ENCODE measurements at regions not wholly inside any gene's neighbourhood (a gene's known extent, or its start where the extent isn't known, plus 50 kb on each side); places are given as distances from the start of the nearest gene placed in this dataset.

DNA sequence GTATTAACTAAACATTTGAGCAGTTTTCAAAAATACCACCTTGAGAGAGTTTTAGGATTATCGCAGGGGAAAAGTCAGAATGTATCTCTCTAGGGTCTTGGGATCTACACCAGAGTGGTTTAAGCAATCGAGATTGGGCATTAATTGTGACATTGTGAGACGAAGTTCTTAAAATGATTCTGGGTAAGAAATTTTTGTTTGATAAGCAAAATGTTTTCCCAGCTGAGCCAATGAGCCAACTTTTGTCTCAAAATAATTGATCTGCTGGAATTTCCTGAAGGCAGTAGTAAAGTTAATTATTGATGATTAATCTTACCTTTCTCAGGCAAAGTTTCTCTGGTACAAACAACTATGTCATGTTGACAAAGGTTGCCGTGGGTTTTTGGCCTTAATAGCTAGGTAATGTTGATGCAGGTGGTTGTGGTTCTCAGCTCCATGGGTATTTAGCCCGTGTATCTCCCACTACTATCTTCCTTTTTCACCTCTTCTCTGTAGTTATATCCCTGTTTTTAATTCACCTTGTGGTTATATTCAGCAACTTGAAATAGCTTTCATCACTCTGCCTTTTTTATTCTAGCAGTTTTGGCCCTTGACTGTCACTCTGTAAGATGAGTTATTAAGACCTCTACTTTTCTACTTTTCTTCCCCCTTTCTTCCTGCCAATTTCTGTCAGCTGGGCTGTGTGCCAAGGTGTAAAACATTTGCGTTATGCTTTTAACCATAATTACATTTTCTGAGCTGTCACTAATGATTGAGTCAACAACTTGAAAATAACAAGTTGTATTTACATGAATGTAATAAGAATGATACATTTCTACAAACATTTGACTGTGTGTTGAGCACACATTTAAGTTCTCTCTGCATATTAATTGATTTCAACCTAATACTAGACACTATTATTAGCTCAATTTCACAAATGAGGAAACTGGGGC is 368.3 kb upstream of the BTBD3 start:
- DNase-seq = no peak

DNA sequence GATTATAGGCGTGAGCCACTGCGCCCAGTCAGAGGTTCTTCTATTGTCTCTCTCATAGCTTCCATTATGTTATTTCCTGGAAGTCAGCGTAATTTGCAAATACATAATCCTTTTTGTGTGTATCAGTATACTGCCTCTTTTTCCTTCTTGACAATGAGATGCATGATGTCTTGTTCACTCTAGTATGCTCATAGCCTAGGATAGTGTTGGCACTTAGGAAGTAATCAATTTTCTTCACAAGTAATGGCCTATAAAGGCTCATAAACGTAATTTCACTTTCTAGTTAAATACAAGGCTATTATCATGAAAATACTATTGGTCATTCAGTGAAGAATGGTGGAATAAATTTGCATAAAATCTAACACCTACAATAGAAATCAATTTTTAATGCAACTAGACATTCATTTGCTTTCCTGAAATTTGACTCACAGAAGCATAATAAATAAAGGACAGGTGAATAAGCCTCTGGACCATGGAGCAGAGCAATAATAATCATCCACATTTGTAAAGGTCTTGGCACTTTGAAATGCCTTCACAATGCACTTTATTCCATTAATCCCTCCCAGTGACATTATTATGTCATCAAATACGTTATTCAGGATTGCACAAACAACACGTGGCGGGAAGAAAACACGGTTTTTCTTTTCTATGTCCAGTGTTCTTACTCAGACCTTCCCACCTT is 366.9 kb upstream of the BTBD3 start:
- DNase-seq = no peak

DNA sequence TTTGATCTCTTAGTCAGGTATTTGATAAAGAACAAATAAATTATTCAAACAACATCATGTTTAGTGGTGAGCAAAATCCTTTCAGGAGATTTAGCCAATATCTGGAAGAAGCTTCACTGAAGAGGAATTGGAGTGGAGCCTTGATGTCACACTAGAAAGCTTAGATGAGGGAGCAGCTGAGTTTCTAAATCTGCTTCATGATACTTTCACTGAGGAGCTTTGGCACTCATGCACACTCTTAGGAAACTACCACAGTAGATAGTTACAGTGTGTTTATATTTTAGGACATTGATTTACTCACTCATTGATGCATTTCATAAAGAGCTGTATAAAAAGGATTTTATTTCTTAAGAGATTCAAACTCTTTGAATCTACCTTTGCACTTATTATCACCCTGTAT is 366.2 kb upstream of the BTBD3 start:
- no peak for DNase-seq

DNA sequence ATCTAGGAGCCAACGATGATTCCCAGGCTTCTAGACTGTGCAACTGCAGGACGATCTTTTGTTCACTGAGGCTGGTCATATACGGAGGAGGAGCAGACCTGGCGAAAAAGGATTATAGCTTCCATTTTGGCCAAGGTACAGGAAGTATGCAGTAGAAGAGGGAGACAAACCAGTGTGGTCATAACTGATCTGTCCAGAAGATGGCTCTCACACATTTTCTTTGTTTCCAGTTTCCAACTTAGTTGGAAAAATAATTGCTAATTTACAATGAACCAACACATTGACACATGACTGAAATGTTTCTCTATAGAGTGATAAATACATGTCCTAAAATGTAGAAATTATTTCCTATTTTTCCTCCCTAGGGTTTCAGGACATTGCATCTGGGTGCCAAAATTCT is 364.1 kb upstream of the BTBD3 start:
- DNase-seq = peak; percentile 15

DNA sequence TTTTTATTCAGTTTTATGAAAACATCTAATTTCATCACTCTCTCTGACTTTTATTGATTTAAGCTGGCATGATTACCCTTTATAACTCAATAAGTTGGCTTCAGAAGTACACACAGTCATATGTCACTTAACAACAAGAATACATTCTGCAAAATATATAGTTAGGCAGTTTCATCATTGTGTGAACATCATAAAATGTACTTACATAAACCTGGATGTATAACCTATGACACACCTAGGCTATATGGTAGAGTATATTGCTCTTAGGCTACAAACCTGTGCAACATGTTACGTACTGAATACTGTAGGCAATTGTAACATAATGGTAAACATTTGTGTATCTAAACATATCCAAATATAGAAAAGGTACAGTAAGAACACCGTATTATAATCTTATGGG is 362.2 kb upstream of the BTBD3 start:
- DNase-seq = no peak

DNA sequence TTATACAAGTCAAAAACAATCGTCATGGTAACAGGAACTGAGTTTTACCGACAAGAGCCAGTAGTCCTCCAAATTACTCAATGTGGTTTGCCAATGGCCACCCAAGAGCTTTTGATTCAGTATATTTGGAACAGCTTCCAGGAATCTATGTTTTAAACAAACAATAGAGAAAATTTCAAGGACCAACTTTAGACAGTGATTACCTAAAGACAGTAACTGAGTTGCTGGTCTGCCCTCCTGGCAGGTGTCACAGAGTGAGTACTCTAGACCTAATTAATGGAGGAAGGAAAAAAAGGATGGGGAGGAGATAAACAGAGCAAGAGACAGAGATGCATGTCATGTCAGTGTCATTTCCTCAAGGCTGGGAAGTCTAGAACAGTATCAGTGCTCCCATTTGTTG is 361.3 kb upstream of the BTBD3 start:
- DNase-seq = no peak

DNA sequence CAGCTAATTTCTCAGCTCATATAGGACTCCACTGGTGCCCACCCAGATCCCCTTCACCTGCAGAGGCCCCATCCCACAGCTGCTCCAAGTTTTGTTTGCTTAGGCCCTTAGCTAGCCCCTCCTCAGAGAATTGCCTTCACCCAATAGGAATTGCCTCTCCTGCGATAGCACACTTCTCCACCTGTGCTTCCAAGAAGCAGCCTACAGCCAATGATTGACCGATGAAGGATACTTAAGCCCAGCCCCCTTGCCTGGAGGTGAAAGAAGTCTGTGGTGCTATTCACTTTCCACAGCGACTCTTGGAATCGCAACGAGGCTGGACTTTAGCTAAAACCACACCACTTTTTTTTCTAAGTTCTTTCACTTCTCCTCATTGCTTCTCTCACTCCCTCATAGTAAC is 353.2 kb upstream of the BTBD3 start:
- no peak for DNase-seq

DNA sequence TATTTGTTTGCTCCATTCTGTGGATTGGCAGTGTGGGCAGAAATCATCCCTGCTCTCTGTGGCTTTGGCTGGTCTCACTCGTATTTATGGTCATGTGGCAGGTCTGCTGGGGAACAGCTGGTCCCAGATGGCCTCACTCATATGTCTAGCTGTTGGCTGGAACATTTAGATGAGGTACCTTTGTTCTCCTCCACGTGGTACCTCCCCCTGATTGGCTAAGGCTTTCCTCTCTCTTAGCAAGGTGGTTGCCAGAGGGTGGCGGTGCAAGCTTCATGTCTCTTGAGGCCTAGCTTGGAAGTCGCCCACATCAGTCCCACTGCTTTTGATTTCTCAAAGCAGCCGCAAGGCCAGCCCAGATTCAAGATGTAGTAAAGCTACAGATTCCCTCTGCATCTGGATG is 348.5 kb upstream of the BTBD3 start:
- no peak for DNase-seq

DNA sequence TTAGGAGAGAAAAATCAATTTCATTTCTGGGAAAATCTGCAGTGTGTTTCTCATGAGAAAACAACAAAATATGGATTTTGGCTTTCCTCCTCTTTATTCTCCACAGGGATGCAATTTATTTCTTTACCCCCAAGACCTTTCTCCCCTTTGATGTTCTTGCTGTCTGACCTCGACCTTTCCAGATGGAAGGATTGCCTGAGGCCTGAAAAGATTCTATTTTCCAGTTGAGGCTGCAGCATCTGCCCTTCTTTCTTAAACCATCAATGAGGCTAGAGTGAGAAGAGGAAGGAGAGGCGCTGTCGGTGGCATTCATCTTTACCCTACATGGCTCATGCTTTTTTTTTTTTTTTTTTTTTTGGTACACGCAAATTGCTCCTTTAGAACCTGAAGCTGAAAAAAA is 344.2 kb upstream of the BTBD3 start:
- no peak for DNase-seq

DNA sequence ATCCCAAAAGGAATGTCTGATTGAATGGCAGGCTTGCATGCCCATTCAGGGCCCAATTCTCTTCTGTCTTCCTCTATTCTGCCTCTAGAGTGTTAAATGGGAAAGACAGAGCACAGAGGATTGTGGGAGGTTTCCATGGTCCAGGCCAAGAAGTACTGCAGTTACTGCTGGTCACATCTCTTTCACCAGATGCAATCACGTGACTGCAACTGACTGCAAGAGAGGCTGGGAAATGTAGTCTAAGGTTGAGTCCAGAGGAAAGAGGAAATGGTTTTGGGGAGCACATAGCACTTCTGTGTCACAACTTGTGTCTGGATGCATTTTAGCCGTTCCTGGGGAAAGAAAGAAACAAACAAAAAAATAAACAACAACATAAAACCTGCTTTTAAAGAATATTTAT is 336.4 kb upstream of the BTBD3 start:
- no peak for DNase-seq

DNA sequence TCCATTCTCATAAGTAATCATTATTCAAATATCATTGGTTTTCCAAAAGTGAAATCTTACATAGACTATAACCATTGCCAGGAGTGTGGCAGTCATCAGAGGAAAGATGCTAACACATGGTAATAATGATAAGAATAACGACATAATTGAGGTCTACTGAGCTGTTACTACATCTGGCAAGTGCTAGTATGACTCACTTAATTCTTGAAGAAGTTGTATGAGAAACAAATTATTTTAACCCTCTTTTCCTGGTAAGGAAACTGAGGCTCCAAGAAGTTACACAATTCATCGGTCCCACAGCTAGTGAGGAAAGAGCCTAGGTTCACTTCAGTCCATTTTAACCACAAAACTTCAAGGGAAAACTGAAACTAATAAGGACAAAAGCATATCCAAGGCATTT is 335.6 kb upstream of the BTBD3 start:
- peak; percentile 38 for DNase-seq

DNA sequence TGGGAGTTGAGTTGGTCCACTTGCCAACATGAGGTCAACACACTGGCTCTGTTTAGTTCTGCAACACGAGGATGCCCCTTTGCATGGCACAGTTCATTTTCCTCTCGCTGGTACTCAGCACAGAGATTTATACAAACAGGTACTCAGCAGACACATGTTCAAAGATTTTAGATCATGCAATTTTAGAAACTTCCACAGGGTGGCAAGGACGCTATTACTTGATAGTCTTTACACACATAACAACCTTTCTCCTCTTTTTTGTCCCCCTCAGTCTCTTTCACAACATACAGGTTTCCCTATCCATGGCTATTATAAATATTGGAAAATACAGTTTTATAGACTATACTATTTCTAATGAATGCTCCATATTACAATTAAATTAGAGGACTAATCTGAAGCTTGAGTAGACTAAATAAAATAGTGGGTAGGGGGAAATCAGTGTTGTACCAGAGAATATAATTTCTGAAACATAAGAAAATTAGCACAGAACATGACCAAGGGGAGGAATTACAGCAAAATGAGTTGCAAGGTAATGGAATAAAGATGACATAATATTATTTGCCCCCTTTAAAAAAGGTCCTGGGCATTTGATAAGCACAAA is 331.8 kb upstream of the BTBD3 start:
- DNase-seq = peak; percentile 23

DNA sequence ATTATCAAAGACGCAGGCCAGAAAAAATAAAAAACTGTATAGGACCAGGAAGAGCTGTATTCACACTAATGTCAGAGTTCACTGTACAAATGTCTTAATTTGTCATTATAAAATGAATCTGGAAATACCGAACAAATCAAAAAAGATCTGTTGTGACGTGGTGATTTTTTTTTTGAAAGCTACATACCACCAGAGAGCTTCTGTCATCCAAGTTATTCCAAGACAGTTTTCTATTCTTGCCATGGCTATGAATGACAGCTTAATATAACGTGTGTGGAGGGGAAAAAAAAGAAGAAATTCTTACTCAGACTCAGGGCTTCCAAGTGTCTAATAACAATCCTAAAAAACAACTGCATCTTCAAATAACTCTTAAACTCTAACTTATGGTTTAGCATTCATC is 328.8 kb upstream of the BTBD3 start:
- DNase-seq = no peak

DNA sequence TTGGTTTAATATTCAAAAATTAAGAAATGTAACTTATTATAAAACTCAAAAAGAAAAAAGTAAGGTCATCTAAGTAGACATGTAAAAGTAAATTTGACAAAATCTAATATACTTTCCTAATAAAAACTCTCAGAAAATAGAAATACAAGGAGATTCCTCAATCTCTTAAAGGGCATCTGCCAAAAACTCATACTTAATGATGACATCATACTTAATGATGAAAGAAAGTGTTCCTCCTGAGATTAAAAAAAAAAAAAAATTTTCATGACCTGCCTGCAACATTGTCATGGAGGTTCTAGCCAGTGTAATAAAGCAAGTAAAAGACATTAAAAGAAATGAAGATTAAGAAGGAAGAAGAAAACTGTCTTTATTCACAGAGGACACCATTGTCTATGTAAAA is 325.7 kb upstream of the BTBD3 start:
- DNase-seq = no peak

DNA sequence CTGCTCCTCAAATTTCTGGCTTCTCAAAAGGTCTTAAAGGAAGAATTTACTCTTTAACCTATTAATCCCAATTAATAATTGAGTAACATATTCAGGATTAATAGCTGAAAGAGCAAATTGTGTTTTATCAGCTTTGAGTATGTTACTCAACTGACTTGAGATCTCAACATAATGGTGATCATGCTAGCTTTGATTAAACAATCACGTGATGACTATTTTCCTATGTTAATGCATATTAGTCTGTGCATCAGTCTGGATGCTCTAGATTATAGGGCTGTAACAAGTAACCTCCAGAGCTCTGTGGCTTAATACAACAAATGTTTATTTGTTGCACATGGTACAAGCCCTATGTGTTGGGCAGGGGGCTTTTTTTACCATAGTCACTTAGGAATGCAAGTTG is 313.4 kb upstream of the BTBD3 start:
- no peak for DNase-seq

DNA sequence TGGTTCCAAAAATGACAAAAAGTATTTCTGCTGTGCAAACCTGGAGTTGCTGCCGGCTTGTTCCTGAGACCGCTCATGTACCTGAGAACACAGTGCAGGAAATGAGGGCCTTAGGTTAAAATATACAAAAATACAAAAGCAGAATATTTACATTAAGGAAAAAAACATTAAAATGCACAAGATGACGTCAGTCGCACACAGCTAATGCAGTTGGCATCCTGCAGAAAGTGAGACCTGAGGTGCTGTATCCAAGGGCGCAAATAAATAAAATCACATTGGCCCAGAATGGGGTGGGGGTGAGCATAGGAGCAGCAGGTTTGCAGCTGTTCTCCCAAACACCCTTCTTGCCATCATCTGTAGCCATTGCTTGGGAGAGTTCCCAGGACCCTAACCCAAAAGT is 310.6 kb upstream of the BTBD3 start:
- no peak for DNase-seq

DNA sequence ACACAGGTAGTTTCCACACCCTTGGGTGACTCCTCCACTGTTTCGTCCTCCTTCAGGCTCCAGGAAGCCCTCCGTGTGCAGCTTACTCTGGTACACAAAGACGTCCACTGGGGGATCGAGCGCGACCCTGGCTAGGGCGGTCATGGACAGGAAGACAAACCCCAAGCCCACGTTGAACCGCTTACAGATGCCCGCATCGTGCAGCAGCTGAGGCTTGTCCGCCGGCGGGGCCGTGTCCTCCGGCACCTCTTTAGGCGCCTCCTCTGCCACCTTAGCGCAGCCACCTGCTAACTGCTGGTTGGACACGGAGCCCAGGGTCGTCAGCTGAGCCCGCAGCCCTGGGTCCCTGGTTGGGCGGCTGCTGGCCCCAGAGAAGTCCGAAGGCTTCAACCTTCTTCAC is 309.0 kb upstream of the BTBD3 start:
- DNase-seq = no peak

DNA sequence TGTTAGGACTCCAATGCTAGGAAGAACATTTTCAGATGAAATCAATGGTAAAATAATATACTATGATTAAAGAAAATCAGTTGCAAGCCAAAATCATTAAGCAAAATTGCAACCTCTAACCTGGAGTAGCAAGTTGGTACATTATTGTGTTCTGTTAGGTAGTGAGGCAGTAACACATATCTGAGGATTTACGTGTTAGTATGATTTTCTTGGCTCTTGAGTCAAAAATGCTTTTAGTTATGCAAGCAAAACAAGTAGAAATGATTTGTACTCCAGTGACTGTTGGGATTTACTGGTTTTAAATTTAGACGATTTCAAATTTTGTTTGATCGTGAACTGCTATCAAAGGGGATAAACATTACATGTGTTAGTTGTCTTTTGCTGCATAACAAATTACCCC is 293.0 kb upstream of the BTBD3 start:
- no peak for DNase-seq

DNA sequence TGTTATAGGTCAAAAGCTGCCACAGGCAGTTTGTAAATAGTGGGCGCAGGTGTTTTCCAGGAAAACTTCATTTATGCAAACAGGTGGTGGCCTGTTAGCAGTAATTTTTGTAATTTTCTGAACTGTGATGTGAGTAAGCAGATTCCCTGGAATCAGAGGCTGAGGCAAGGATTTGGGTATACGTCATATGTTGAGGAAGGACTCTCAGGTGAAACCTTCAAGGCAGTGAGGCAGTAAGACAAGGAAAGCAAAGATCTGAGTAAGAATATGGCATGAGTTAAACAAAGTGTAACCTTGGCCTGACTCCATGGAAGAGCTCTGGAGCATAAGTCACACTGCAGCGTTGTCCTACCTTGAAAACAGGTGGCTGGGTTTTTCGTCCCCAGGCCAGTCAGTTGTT is 291.1 kb upstream of the BTBD3 start:
- no peak for DNase-seq

DNA sequence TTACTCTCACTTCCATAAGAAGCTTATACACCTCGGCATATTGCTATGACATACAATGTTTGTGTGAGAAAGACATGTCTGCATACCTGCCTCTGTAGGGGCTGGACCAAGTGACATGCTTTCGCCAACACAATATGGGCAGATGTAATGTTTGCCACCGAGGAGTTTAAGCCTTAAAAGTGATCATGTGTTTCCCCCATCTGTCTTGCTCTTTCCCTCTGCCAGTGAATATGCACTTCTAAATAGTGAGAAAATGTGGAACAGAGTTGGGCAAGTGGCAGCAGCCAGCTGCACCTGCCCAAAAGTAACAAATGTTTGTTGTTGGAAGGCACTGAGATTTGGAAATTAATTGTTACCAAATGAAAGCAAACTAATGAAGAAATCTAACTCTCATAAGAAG is 274.8 kb upstream of the BTBD3 start:
- DNase-seq = no peak

DNA sequence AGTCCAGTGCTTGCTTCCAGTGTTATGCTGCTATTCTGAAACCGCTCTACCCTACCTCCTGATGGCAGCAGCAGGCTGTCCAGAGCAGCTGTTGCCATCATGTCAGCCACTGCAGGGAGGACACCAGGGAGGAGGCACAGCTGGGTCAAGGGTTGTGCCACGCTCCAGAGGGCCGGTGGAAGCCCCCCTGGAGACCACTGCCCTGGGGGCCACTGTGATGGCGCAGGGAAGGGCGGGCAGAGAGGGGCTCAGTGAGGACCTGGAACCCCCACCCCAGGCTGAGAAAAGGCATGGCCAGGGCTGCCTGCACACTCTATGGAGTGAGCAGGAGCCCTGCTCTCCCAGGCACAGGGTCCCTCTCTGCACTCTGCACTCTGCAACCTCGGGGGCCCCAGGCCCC is 271.3 kb upstream of the BTBD3 start:
- DNase-seq = no peak

DNA sequence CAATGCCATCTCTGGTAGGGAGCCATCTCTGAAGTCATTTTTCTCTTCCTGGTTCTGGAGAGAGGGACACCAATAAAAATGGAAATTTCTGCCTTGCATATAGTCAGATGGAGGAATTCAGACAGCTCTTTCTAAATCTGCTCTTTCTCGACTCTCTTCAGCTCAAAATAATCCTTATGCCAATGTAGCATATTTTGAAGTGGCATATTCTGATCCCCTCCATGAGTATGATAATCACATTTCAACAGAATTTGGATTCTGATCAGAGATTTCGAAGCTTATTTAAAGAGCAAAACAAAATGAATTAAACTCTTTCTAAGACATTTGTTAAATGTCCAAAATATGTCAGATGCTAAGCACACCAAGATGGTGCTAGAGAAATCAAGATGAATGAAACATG is 267.1 kb upstream of the BTBD3 start:
- DNase-seq = no peak

DNA sequence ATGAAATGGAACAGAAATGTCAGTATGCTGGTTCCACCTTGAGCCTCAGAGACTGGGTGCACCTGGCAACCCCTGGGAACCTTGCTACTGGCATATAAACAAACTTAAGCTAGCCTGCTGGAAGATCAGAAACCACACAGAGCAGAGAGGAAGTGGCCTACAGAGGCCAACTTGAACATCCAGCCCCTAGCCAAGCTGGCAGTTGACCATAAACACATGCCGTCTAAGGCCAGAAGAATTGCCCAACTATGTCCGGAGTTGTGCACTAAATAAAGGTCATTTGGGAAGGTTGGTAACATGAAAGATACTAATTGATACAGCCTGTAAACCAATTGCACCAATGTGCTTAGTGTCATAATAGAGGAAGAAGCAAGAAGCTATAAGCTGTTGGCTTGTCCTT is 266.6 kb upstream of the BTBD3 start:
- no peak for DNase-seq

DNA sequence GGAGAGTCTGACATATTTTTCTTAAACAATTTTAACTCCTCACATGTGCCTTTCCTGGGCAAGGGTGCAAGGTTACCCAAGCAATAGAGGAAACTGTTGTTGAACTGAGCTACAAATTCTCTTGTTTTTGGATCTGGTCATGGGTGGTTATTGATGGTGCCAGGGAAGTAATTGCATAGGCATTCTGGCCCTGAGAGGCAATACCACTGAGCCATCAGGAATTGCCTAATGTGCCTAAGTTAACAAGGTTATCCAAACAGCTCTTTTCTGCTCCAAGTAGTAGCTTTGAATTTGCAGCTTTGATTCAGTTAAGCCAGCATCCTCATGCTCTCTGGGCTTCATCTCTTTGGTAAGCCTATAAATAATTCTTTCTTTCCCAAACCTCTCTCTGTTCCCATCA is 266.0 kb upstream of the BTBD3 start:
- no peak for DNase-seq
